OCI-LY7 (cell line): ENCODE measurements at regions not wholly inside any gene's neighbourhood (a gene's known extent, or its start where the extent isn't known, plus 50 kb on each side); places are given as distances from the start of the nearest gene placed in this dataset.

Source experiments
- BruUV-seq: library from RNA; stranded (reverse); fragments of 400-500 nt; replicated peaks from 2 replicates; lab custom pipeline; 2021; lab: Mats Ljungman, UMichigan
- CTCF ChIA-PET: fragments of 300-600 bp; sonication (Branson Sonifier 250); formaldehyde crosslinking; loops from one replicate; lab custom pipeline; 2022; ENCODE audit warnings: antibody characterized with exemption; ENCODE audit not compliant: unreplicated experiment; lab: Charles Lee
- POLR2A ChIA-PET: fragments of 300-600 bp; sonication (Branson Sonifier 250); formaldehyde crosslinking; loops from one replicate; lab custom pipeline; 2022; ENCODE audit warnings: antibody characterized with exemption; lab: Charles Lee
- DNase-seq: peaks from one replicate; pipeline ENCODE4 v3.0.0-alpha.2; 2015; ENCODE audit warnings: low spot score
- H2AFZ ChIP-seq: fragments of 200-600 bp; sonication (generic), shearing (Covaris generic); 2 replicates; pipeline ENCODE4 v1.6.1; 2014; ENCODE audit warnings: mild to moderate bottlenecking, antibody characterized with exemption, low read length, moderate library complexity
- H3K27ac ChIP-seq: fragments of 200-600 bp; sonication (generic); 2 replicates; pipeline ENCODE4 v1.5.1; 2014; ENCODE audit warnings: mixed run types, low read depth, mild to moderate bottlenecking, moderate library complexity, low read length, inconsistent platforms; ENCODE audit not compliant: poor library complexity, severe bottlenecking
- H3K36me3 ChIP-seq: fragments of 200-600 bp; sonication (generic); 2 replicates; pipeline ENCODE4 v1.6.1; 2014; ENCODE audit warnings: mild to moderate bottlenecking, antibody characterized with exemption, low read length, moderate library complexity, mixed read lengths; ENCODE audit not compliant: insufficient read depth
- H3K4me1 ChIP-seq: fragments of 200-600 bp; sonication (generic); 2 replicates; pipeline ENCODE4 v1.5.1; 2014; ENCODE audit warnings: mild to moderate bottlenecking, low read length; ENCODE audit not compliant: insufficient read depth, poor library complexity, severe bottlenecking
- H3K4me2 ChIP-seq: fragments of 200-600 bp; sonication (generic); 2 replicates; pipeline ENCODE4 v1.6.1; 2014; ENCODE audit warnings: mild to moderate bottlenecking, low read length
- H3K4me3 ChIP-seq: fragments of 200-600 bp; sonication (generic); 2 replicates; pipeline ENCODE4 v1.5.1; 2014; ENCODE audit warnings: mild to moderate bottlenecking, low read depth, low read length; ENCODE audit not compliant: poor library complexity, severe bottlenecking
- H3K79me2 ChIP-seq: fragments of 200-600 bp; sonication (generic); 2 replicates; pipeline ENCODE4 v1.6.1; 2016; ENCODE audit warnings: low read depth, mild to moderate bottlenecking, low read length, moderate library complexity, mixed read lengths; ENCODE audit not compliant: insufficient read depth
- H3K9me2 ChIP-seq: fragments of 200-600 bp; sonication (generic); 2 replicates; pipeline ENCODE4 v1.6.1; 2016; ENCODE audit warnings: mild to moderate bottlenecking, low read length, mixed read lengths; ENCODE audit not compliant: insufficient read depth
- H3K9me3 ChIP-seq: fragments of 200-600 bp; sonication (generic); 2 replicates; pipeline ENCODE4 v1.6.1; 2014; ENCODE audit warnings: mild to moderate bottlenecking, mixed run types, low read length, mixed read lengths
- H4K20me1 ChIP-seq: fragments of 200-600 bp; sonication (generic); 2 replicates; pipeline ENCODE4 v1.6.1; 2014; ENCODE audit warnings: mild to moderate bottlenecking, antibody characterized with exemption, low read length, moderate library complexity, mixed read lengths; ENCODE audit not compliant: insufficient read depth
- CTCF ChIP-seq: fragments of 200-600 bp; sonication (generic); conservative IDR thresholded peaks from 2 replicates; pipeline ENCODE4 v1.5.1; 2014; ENCODE audit warnings: mild to moderate bottlenecking, antibody characterized with exemption, low read length, moderate library complexity, mixed read lengths
- EZH2phosphoT487 ChIP-seq: fragments of 200-600 bp; sonication (generic); IDR thresholded peaks from 2 replicates; pipeline ENCODE4 v1.6.1; 2018; ENCODE audit warnings: low read depth, borderline replicate concordance, mild to moderate bottlenecking, mixed run types, antibody characterized with exemption, low read length, moderate library complexity, mixed read lengths
- intact Hi-C: fragments of 100-400 bp; cut with micrococcal nuclease; formaldehyde crosslinking; loops from one replicate; pipeline ENCODE4 v1.10.0; 2022; ENCODE audit not compliant: unreplicated experiment

DNA sequence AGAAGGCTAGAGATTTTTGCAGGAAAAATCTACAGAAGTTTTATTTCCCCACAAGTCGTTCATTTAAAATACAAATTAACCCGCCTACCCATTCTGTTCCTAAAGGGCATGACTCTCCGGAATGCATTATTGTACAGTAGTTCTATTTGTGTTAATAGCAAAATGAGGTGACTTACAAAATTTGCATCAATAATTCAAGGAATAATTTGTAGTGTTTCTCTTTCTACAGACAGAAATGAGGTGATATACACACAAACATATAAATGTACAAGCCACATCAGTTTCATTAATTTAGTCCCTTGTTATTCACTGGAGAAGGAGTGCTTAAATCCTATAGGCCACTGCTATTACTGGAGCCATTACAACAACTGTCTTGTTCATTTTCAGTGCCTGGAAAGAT, 501.3 kb upstream of the DIAPH2 start:
- no TSS peak for BruUV-seq
- Histone ChIP-seq H4K20me1 (no peaks in the 10 kb centered on the region), H3K79me2 (no peaks in the 10 kb centered on the region), H3K4me3 (no peak overlapping the region), H2AFZ (no peak overlapping the region), H3K4me1 (no peaks in the 10 kb centered on the region), H3K9me3 (no peaks in the 10 kb centered on the region), H3K27ac (no peak overlapping the region), H3K9me2 (no peaks in the 10 kb centered on the region), H3K36me3 (no peaks in the 10 kb centered on the region), H3K4me2 (no peak overlapping the region)
- TF ChIP-seq CTCF = no peak
- TF ChIP-seq EZH2phosphoT487 = no peak
- ChIA-PET POLR2A (no interaction called here), CTCF (no interaction called here)
- DNase-seq = no peak
- intact Hi-C loops = no loop called here

DNA sequence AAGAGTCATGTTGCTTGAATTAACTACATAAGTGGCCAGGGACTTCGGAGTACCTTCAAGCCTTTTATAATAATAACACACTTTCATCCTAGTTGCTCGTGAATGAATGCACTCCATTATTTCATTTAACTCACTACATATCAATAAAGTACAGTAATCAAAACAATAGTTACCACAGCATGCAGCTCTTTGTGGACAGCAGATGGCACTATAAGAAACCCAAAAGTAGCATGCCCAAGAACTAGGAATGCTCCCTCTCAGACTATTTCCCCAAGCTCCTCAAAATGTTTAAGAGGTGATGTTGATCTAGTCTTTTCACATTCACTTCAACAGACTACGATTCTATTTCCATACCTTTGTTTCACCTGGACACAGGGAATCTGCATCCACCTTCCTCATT, 500.8 kb upstream of the DIAPH2 start:
- Histone ChIP-seq H3K4me1 (no peaks in the 10 kb centered on the region), H3K27ac (no peak overlapping the region), H4K20me1 (no peaks in the 10 kb centered on the region), H3K9me2 (no peaks in the 10 kb centered on the region), H3K79me2 (no peaks in the 10 kb centered on the region), H3K9me3 (no peaks in the 10 kb centered on the region), H2AFZ (no peak overlapping the region), H3K4me2 (no peak overlapping the region), H3K4me3 (no peak overlapping the region), H3K36me3 (no peaks in the 10 kb centered on the region)
- intact Hi-C loops = no loop called here
- CTCF ChIA-PET = no interaction called here
- POLR2A ChIA-PET = no interaction called here
- no peak for DNase-seq
- BruUV-seq = no TSS peak
- peak; percentile 44 for TF ChIP-seq CTCF
- no peak for TF ChIP-seq EZH2phosphoT487

GRCh38 chrX:96204928-96205327, 479.7 kb upstream of the DIAPH2 start:
- no peaks in the 10 kb centered on the region for H3K36me3 ChIP-seq
- no peak overlapping the region for H2AFZ ChIP-seq
- H3K9me2 ChIP-seq = no peaks in the 10 kb centered on the region
- POLR2A ChIA-PET = interaction anchor here (0.9 kb wide), 1 partner anchor 20 kb away, joined by 3 read pairs; no protein-coding TSS in a partner anchor
- DNase-seq = no peak
- no peaks in the 10 kb centered on the region for H3K9me3 ChIP-seq
- intact Hi-C loops = no loop called here
- no peak overlapping the region for H3K4me3 ChIP-seq
- BruUV-seq = no TSS peak
- H4K20me1 ChIP-seq = no peaks in the 10 kb centered on the region
- H3K27ac ChIP-seq = no peak overlapping the region
- CTCF ChIA-PET = no interaction called here
- TF ChIP-seq EZH2phosphoT487 (no peak), CTCF (no peak)
- H3K4me1 ChIP-seq = no peaks in the 10 kb centered on the region
- H3K79me2 ChIP-seq = no peaks in the 10 kb centered on the region
- H3K4me2 ChIP-seq = no peak overlapping the region
